SK-N-SH treated with all-trans-retinoic acid at 6 μM for 48 hours (cell line): ENCODE measurements at regions not wholly inside any gene's neighbourhood (a gene's known extent, or its start where the extent isn't known, plus 50 kb on each side); places are given as distances from the start of the nearest gene placed in this dataset.

Source experiments
- ATAC-seq: fragments of 200-7000 bp; cut with Tn5 transposase; 3 replicates; pipeline ENCODE4 v1.9.1; 2020; ENCODE audit warnings: mild to moderate bottlenecking, moderate library complexity
- ARNTL ChIP-seq: fragments of 450-650 bp; formaldehyde crosslinking; IDR thresholded peaks from 2 replicates; pipeline ENCODE4 v1.5.0; 2020; ENCODE audit warnings: low read depth, mild to moderate bottlenecking, moderate library complexity, borderline replicate concordance
- BACH2 ChIP-seq: fragments of 250-450 bp; sonication (Bioruptor Pico); IDR thresholded peaks from 2 replicates; pipeline ENCODE4 v1.9.0; 2021; ENCODE audit warnings: mild to moderate bottlenecking, borderline replicate concordance
- CSDC2 ChIP-seq: fragments of 250-450 bp; sonication (Bioruptor Pico); IDR thresholded peaks from 2 replicates; pipeline ENCODE4 v1.5.0; 2020; ENCODE audit warnings: mild to moderate bottlenecking, moderate library complexity
- GLIS3 ChIP-seq: fragments of 250-450 bp; sonication (Bioruptor Pico); IDR thresholded peaks from 2 replicates; pipeline ENCODE4 v1.5.0; 2020; ENCODE audit warnings: mild to moderate bottlenecking, moderate library complexity
- ISL1 ChIP-seq: fragments of 250-450 bp; sonication (Bioruptor Pico); IDR thresholded peaks from 2 replicates; pipeline ENCODE4 v2.1.2; 2022; ENCODE audit warnings: mild to moderate bottlenecking, moderate library complexity
- OSR1 ChIP-seq: fragments of 250-450 bp; sonication (Bioruptor Pico); IDR thresholded peaks from 2 replicates; pipeline ENCODE4 v1.8.0; 2022; ENCODE audit warnings: moderate library complexity, mild to moderate bottlenecking, inconsistent platforms
- PPARA ChIP-seq: fragments of 250-450 bp; sonication (Bioruptor Pico); IDR thresholded peaks from 2 replicates; pipeline ENCODE4 v1.5.0; 2020; ENCODE audit warnings: mild to moderate bottlenecking, borderline replicate concordance
- RARB ChIP-seq: fragments of 250-450 bp; sonication (Bioruptor Pico); IDR thresholded peaks from 2 replicates; pipeline ENCODE4 v1.8.0; 2021; ENCODE audit warnings: mild to moderate bottlenecking, moderate library complexity
- SNAI2 ChIP-seq: fragments of 250-450 bp; sonication (Bioruptor Pico); IDR thresholded peaks from 2 replicates; pipeline ENCODE4 v1.5.0; 2020; ENCODE audit warnings: mild to moderate bottlenecking, moderate library complexity
- TCF4 ChIP-seq: fragments of 250-450 bp; sonication (Bioruptor Pico); IDR thresholded peaks from 2 replicates; pipeline ENCODE4 v1.8.0; 2021; ENCODE audit warnings: mild to moderate bottlenecking, moderate library complexity, borderline replicate concordance
- TOX ChIP-seq: fragments of 250-450 bp; sonication (Bioruptor Pico); IDR thresholded peaks from 2 replicates; pipeline ENCODE4 v1.8.0; 2021; ENCODE audit warnings: mild to moderate bottlenecking, moderate library complexity, borderline replicate concordance
- ZC3H10 ChIP-seq: fragments of 250-450 bp; sonication (Bioruptor Pico); IDR thresholded peaks from 2 replicates; pipeline ENCODE4 v1.5.1; 2021; ENCODE audit warnings: mild to moderate bottlenecking, moderate library complexity
- ZFP3 ChIP-seq: fragments of 250-450 bp; sonication (Bioruptor Pico); IDR thresholded peaks from 2 replicates; pipeline ENCODE4 v1.5.0; 2020; ENCODE audit warnings: mild to moderate bottlenecking, moderate library complexity
- ZFP30 ChIP-seq: fragments of 450-650 bp; formaldehyde crosslinking; IDR thresholded peaks from 2 replicates; pipeline ENCODE4 v1.5.0; 2022; ENCODE audit warnings: mild to moderate bottlenecking, moderate library complexity
- ZNF565 ChIP-seq: fragments of 450-650 bp; formaldehyde crosslinking; conservative IDR thresholded peaks from 2 replicates; pipeline ENCODE4 v1.5.0; 2020; ENCODE audit warnings: low read depth, mild to moderate bottlenecking, moderate library complexity
- ZNF70 ChIP-seq: fragments of 450-650 bp; formaldehyde crosslinking; IDR thresholded peaks from 2 replicates; pipeline ENCODE4 v1.5.0; 2020; ENCODE audit warnings: mild to moderate bottlenecking, moderate library complexity
- ZNF8 ChIP-seq: fragments of 450-650 bp; formaldehyde crosslinking; IDR thresholded peaks from 2 replicates; pipeline ENCODE4 v1.5.0; 2020; ENCODE audit warnings: mild to moderate bottlenecking, moderate library complexity
- TF ChIP-seq, protein P1 (sequence below): fragments of 250-450 bp; sonication (Bioruptor Pico); IDR thresholded peaks from 2 replicates; pipeline ENCODE4 v1.8.0; 2020; ENCODE audit warnings: mild to moderate bottlenecking, moderate library complexity, borderline replicate concordance
- TF ChIP-seq, protein P2 (sequence below): fragments of 250-450 bp; sonication (Bioruptor Pico); IDR thresholded peaks from 2 replicates; pipeline ENCODE4 v1.5.1; 2020; ENCODE audit warnings: low read depth, mild to moderate bottlenecking, moderate library complexity
- TF ChIP-seq, protein P3 (sequence below): fragments of 250-450 bp; sonication (Bioruptor Pico); IDR thresholded peaks from 2 replicates; pipeline ENCODE4 v1.5.1; 2021; ENCODE audit warnings: mild to moderate bottlenecking, moderate library complexity
- TF ChIP-seq, protein P4 (sequence below): fragments of 250-450 bp; sonication (Bioruptor Pico); IDR thresholded peaks from 2 replicates; pipeline ENCODE4 v1.5.0; 2020; ENCODE audit warnings: mild to moderate bottlenecking, moderate library complexity

- peak; percentile 57; the same call in 1 of the 2 replicates for TF ChIP-seq ZFP3 (CRISPR knock-in tag)
- no peak for TF ChIP-seq TOX (CRISPR knock-in tag)
- TF ChIP-seq GLIS3, result 0 out of 2 replicates have a peak, but pooled peaks have one; percentile 80
- ATAC-seq, result peak; percentile 86
Observed at GRCh38 chr5:134465816-134466240, 54.1 kb upstream of the CDKN2AIPNL start.

- TF ChIP-seq, protein P1, sequence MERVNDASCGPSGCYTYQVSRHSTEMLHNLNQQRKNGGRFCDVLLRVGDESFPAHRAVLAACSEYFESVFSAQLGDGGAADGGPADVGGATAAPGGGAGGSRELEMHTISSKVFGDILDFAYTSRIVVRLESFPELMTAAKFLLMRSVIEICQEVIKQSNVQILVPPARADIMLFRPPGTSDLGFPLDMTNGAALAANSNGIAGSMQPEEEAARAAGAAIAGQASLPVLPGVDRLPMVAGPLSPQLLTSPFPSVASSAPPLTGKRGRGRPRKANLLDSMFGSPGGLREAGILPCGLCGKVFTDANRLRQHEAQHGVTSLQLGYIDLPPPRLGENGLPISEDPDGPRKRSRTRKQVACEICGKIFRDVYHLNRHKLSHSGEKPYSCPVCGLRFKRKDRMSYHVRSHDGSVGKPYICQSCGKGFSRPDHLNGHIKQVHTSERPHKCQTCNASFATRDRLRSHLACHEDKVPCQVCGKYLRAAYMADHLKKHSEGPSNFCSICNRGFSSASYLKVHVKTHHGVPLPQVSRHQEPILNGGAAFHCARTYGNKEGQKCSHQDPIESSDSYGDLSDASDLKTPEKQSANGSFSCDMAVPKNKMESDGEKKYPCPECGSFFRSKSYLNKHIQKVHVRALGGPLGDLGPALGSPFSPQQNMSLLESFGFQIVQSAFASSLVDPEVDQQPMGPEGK (CRISPR knock-in tag), result no peak
- no peak for TF ChIP-seq PPARA (CRISPR knock-in tag)
- no peak for TF ChIP-seq ZFP30
- no peak for TF ChIP-seq RARB (CRISPR knock-in tag)
- TF ChIP-seq, protein P2, sequence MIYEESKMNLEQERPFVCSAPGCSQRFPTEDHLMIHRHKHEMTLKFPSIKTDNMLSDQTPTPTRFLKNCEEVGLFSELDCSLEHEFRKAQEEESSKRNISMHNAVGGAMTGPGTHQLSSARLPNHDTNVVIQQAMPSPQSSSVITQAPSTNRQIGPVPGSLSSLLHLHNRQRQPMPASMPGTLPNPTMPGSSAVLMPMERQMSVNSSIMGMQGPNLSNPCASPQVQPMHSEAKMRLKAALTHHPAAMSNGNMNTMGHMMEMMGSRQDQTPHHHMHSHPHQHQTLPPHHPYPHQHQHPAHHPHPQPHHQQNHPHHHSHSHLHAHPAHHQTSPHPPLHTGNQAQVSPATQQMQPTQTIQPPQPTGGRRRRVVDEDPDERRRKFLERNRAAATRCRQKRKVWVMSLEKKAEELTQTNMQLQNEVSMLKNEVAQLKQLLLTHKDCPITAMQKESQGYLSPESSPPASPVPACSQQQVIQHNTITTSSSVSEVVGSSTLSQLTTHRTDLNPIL (CRISPR knock-in tag), result no peak
- TF ChIP-seq GLIS3, result no peak
Observed at GRCh38 chr5:134464988-134465815, 53.5 kb upstream of the CDKN2AIPNL start.

GRCh38 chr5:134463991-134464760, 52.5 kb upstream of the CDKN2AIPNL start:
- no peak for ATAC-seq
- TF ChIP-seq, protein P3, sequence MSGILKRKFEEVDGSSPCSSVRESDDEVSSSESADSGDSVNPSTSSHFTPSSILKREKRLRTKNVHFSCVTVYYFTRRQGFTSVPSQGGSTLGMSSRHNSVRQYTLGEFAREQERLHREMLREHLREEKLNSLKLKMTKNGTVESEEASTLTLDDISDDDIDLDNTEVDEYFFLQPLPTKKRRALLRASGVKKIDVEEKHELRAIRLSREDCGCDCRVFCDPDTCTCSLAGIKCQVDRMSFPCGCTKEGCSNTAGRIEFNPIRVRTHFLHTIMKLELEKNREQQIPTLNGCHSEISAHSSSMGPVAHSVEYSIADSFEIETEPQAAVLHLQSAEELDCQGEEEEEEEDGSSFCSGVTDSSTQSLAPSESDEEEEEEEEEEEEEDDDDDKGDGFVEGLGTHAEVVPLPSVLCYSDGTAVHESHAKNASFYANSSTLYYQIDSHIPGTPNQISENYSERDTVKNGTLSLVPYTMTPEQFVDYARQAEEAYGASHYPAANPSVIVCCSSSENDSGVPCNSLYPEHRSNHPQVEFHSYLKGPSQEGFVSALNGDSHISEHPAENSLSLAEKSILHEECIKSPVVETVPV (CRISPR knock-in tag), result no peak

More at GRCh38 chr5:134464988-134465815, 53.5 kb upstream of the CDKN2AIPNL start:
- no peak for ATAC-seq

- TF ChIP-seq TCF4 (no peak), OSR1 (no peak), ZNF565 (no peak), PPARA (CRISPR knock-in tag) (no peak), RARB (CRISPR knock-in tag) (no peak), BACH2 (CRISPR knock-in tag) (no peak), CSDC2 (no peak), ZNF70 (CRISPR knock-in tag) (no peak), SNAI2 (CRISPR knock-in tag) (no peak), ZNF8 (CRISPR knock-in tag) (no peak), ARNTL (CRISPR knock-in tag) (no peak), ISL1 (CRISPR knock-in tag) (no peak), ZC3H10 (CRISPR knock-in tag) (no peak), ZFP30 (no peak), ZFP3 (CRISPR knock-in tag) (no peak), TOX (CRISPR knock-in tag) (no peak)
- TF ChIP-seq, protein P1 (CRISPR knock-in tag), result no peak
- TF ChIP-seq, protein P2 (CRISPR knock-in tag), result no peak
- TF ChIP-seq, protein P3 (CRISPR knock-in tag), result no peak
- TF ChIP-seq, protein P4, sequence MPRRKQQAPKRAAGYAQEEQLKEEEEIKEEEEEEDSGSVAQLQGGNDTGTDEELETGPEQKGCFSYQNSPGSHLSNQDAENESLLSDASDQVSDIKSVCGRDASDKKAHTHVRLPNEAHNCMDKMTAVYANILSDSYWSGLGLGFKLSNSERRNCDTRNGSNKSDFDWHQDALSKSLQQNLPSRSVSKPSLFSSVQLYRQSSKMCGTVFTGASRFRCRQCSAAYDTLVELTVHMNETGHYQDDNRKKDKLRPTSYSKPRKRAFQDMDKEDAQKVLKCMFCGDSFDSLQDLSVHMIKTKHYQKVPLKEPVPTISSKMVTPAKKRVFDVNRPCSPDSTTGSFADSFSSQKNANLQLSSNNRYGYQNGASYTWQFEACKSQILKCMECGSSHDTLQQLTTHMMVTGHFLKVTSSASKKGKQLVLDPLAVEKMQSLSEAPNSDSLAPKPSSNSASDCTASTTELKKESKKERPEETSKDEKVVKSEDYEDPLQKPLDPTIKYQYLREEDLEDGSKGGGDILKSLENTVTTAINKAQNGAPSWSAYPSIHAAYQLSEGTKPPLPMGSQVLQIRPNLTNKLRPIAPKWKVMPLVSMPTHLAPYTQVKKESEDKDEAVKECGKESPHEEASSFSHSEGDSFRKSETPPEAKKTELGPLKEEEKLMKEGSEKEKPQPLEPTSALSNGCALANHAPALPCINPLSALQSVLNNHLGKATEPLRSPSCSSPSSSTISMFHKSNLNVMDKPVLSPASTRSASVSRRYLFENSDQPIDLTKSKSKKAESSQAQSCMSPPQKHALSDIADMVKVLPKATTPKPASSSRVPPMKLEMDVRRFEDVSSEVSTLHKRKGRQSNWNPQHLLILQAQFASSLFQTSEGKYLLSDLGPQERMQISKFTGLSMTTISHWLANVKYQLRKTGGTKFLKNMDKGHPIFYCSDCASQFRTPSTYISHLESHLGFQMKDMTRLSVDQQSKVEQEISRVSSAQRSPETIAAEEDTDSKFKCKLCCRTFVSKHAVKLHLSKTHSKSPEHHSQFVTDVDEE, result no peak
- no peak for ATAC-seq
Observed at GRCh38 chr5:134463176-134463720, 51.6 kb upstream of the CDKN2AIPNL start.
